PC-3 (cell line): ENCODE measurements at regions not wholly inside any gene's neighbourhood (a gene's known extent, or its start where the extent isn't known, plus 50 kb on each side); places are given as distances from the start of the nearest gene placed in this dataset.

Source experiments
- CTCF ChIP-seq: fragments of 300-600 bp; sonication (generic); conservative IDR thresholded peaks from 2 replicates; pipeline ENCODE4 v1.5.1; 2017; ENCODE audit warnings: antibody characterized with exemption, low read depth, mild to moderate bottlenecking, low read length
- EZH2 ChIP-seq: fragments of 300-600 bp; sonication (generic); IDR thresholded peaks from one replicate; pipeline ENCODE4 v1.6.1; 2017; ENCODE audit warnings: antibody characterized with exemption, mild to moderate bottlenecking, low read length; ENCODE audit not compliant: unreplicated experiment

GRCh38 chr21:35609263-35609662 lies 451.1 kb downstream of the SETD4 start:
- TF ChIP-seq CTCF = no peak
- TF ChIP-seq EZH2 = no peak
